ENCODE measurements at regions not wholly inside any gene's neighbourhood (a gene's known extent, or its start where the extent isn't known, plus 50 kb on each side); places are given as distances from the start of the nearest gene placed in this dataset.

GRCh38 chr4:42205541-42205940, 53.1 kb upstream of the BEND4 start:
- Histone ChIP-seq H3K9me3 (ENCODE audit: low read depth) (no peaks in the 10 kb centered on the region), H3K27me3 (no peaks in the 10 kb centered on the region), H3K4me3 (no peak overlapping the region), H3K27ac (no peak overlapping the region), H3K4me1 (ENCODE audit: low read depth) (no peaks in the 10 kb centered on the region), H3K36me3 (no peaks in the 10 kb centered on the region)
- no peak for DNase-seq (ENCODE audit: low read depth in 1 of 2, low spot score in 1 of 2)
- TF ChIP-seq CTCF (IDR thresholded peaks at IDR 0.05; ENCODE audit: low read depth, low read length) = no peak

- H3K4me3 ChIP-seq = no peak overlapping the region
- no peaks in the 10 kb centered on the region for H3K36me3 ChIP-seq
- no peak for TF ChIP-seq CTCF (IDR thresholded peaks at IDR 0.05; ENCODE audit: low read depth, low read length)
- H3K27ac ChIP-seq = no peak overlapping the region
- no peak for DNase-seq (ENCODE audit: low read depth in 1 of 2, low spot score in 1 of 2)
- H3K4me1 ChIP-seq (ENCODE audit: low read depth) = no peaks in the 10 kb centered on the region
- no peaks in the 10 kb centered on the region for H3K9me3 ChIP-seq (ENCODE audit: low read depth)
- no peaks in the 10 kb centered on the region for H3K27me3 ChIP-seq
Observed at GRCh38 chr4:42216664-42217063, 64.2 kb upstream of the BEND4 start.

GRCh38 chr4:42225286-42225685, 72.8 kb upstream of the BEND4 start:
- H3K36me3 ChIP-seq = no peaks in the 10 kb centered on the region
- H3K4me3 ChIP-seq = no peak overlapping the region
- H3K27me3 ChIP-seq = no peaks in the 10 kb centered on the region
- no peak for TF ChIP-seq CTCF (IDR thresholded peaks at IDR 0.05; ENCODE audit: low read depth, low read length)
- no peak overlapping the region for H3K27ac ChIP-seq
- no peak for DNase-seq (ENCODE audit: low read depth in 1 of 2, low spot score in 1 of 2)
- no peaks in the 10 kb centered on the region for H3K4me1 ChIP-seq (ENCODE audit: low read depth)
- no peaks in the 10 kb centered on the region for H3K9me3 ChIP-seq (ENCODE audit: low read depth)

- Histone ChIP-seq H3K9me3 (ENCODE audit: low read depth) (no peaks in the 10 kb centered on the region), H3K36me3 (no peaks in the 10 kb centered on the region), H3K27ac (no peak overlapping the region), H3K4me3 (no peak overlapping the region), H3K27me3 (no peaks in the 10 kb centered on the region), H3K4me1 (ENCODE audit: low read depth) (no peaks in the 10 kb centered on the region)
- no peak for TF ChIP-seq CTCF (IDR thresholded peaks at IDR 0.05; ENCODE audit: low read depth, low read length)
- DNase-seq (ENCODE audit: low read depth in 1 of 2, low spot score in 1 of 2) = no peak
Observed at GRCh38 chr4:42234817-42235216, 82.4 kb upstream of the BEND4 start.

- no peak for TF ChIP-seq CTCF (IDR thresholded peaks at IDR 0.05; ENCODE audit: low read depth, low read length)
- Histone ChIP-seq H3K36me3 (no peaks in the 10 kb centered on the region), H3K4me1 (ENCODE audit: low read depth) (no peaks in the 10 kb centered on the region), H3K4me3 (no peak overlapping the region), H3K27ac (no peak overlapping the region), H3K27me3 (no peaks in the 10 kb centered on the region), H3K9me3 (ENCODE audit: low read depth) (no peaks in the 10 kb centered on the region)
- DNase-seq (ENCODE audit: low read depth in 1 of 2, low spot score in 1 of 2) = no peak
Observed at GRCh38 chr4:42235304-42236021, 83.0 kb upstream of the BEND4 start.
